HuH-7.5 (cell line): ENCODE measurements at regions not wholly inside any gene's neighbourhood (a gene's known extent, or its start where the extent isn't known, plus 50 kb on each side); places are given as distances from the start of the nearest gene placed in this dataset.
"Not testable (repeated sequence)": the region's sequence is repeated elsewhere in the genome, so short reads cannot be mapped to it uniquely, and the experiment has no call there.

Experiments used
- DNase-seq: peaks from one replicate; pipeline ENCODE4 v3.0.0; 2011; ENCODE audit warnings: low spot score

DNA sequence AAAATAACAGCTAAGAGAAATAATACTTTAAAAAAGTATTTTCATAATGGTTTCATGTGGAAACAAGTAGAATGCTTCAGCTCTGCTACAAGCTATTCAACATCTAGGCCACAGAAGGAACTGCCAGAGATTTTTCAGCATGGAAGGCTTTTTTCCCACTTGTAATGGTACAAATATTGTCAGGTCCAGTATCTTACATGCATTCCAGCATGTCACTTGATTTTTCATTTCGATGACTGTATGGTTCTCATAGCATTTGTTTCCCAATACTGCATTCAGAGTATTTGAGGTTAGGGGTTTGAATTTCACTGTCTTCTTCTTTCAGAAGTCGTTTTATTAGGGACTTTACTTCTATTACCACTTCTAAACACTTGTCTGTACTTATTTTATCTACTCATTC lies 1701.5 kb upstream of the FLRT2 start:
- no peak for DNase-seq

DNA sequence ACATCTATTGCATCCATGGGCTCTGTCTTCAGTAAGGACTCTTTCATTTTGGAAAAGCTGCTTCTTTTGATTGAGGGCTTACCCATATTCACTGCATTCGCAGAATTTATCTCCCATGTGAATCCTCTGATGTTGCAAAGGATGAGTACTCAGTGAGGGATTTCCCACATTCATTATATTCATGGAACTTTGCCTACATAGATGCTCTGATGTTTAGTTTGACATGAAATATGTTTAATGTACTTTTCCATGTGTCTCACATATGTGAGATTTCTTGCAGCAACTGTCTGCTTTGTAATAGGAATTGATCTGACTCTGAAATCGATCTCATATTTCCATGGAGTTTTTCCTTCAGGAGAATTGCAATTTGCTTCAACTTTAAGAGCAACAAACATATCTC lies 1699.6 kb upstream of the FLRT2 start:
- no peak for DNase-seq

DNA sequence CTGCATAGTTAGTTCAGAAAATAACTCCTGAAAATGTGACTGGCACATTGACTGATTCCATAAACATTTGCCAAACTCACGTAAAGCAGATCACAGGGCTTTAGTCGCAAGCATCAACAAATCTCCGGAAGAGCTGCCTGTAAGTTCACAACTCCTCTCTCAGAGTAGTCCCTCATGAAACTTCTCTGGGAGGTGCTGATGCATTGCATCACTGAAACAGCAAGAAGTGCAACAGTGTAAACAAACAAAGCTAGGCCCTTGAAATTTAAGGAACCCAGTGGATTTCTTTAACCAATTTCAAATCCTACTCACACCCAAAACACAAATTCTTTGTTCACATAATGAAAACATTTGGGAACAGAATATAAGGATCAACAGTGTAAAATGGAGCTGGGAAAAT lies 1691.7 kb upstream of the FLRT2 start:
- DNase-seq, result no peak

DNA sequence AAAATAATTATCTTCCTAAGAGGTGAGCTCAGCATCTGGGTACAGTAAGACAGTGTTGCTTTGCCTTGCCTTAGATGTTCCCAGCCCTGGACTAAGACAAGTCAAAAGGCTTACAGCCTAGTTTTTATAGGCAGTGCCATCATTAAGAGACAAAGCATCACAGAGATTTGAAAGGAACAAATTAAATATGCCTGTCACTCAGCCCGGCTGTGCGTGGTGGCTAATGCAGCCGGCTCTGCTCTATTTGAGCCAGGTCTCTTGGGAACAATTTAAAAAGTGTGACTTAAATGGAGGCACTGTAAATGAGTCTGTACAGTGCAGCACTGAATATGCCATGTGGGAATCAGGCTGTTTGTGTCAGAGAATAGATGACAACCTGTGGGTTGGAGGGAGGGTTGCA lies 1687.4 kb upstream of the FLRT2 start:
- DNase-seq, result no peak

DNA sequence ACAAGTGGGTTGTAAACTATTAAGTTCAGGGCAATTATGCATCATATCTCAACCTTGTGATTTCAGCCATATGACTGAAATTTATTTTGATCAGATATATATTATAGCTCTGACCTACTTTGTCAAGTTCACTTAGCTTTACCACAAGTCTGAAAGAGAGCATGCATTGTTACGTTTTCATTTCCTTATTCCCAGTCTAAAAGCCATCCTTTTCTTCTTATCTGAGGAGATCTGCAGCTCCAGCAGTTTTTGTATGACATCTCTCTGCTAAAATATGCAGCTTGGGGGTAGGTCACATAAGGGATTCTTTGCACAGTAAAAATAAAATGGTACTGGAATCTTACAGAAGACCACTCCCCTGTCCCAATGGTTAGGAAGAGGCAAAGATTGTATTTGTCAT lies 1682.8 kb upstream of the FLRT2 start:
- no peak for DNase-seq

DNA sequence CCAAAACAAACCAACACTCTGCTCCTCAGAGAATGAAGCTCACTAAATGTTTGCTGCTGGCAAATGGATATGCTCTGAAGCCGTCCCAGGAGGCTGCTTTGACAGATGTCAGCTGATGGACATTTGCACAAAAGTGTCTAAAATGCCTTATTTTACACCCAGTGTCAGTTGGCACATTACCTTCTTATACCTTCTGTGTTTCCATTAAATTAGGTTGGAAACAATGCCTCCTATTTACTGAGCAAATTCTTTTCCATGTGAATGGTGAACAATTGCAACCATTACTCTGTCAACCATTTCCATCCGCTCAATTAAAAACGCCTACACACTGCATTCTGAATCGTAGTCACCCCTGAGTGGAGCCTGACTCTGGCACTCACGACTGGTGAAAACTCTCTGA lies 1679.9 kb upstream of the FLRT2 start:
- no peak for DNase-seq

DNA sequence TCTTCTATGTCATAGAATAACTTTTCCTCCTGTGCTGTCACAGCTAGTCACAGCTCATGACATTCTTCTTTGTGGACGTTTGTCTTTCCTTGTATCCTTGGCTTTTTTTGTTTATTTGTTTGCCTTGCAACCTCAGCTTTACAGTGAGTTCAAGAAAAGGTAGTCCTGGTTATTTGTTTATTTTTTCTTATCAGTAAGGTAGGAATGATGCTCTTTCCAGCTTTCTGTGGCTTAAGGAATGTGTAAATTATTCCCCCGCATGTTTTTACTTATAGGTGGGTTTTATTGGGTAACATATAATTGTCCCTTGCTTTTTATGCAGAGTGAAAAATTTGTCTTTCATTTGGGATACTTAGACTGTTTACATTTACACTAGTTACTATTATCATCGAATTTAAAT lies 1673.6 kb upstream of the FLRT2 start:
- DNase-seq, result no peak

DNA sequence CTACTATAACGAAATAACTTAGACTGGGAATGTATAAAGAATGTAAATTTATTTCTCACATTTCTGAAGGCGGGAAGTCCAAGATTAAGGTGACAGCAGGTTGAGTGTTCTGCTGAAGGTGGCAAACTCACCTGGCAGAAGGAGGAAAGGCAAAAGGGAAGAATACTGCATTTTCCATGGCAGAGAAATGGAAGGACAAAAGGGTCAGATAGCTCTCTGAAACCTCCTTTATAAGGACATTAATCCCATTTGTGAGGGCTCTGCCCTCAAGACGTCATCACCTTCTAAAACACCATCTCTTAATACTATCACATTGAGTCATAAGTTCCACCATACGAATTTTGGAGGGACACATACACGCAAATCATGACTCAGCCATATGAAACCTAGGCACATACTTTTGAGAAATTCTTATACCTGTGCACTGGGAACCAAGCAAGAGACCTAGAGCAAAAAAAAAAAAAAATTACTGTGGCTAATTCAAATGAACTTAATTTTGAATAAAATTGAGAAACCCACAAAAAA lies 1669.3 kb upstream of the FLRT2 start:
- no peak for DNase-seq

DNA sequence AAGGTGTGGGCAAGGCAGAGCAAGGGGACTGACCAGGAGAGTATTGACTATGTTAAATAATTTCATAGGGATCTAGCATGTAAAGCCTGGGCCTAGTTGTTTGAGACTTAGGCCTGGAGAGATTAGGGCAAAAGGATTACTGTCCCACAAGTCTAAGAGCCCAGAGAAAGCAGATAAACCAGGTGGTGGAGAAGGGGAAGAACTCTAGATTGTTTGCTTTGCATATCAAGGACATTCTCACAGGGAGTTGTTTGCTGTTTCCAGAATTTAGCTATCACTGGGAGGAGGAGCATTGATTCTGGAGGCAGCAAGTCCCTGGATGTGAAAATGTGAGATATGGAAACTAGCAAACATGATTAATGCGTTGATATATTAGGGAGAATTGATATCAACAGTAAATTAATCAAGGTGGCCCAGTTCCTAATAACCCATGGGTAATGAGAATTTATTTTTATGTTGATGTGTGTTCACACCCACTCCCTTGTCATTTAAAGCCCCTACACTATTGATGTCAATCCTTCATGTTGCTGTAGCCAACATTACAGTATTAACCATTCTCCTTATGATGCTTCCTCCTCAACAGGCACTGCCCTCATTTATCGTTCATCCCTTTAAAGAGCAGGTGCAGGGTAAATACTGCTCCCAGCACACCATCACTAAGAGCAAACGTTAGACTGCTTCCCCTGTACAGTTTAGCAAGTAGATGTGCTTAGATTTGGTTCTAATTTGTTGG lies 1666.7 kb upstream of the FLRT2 start:
- DNase-seq, result no peak

DNA sequence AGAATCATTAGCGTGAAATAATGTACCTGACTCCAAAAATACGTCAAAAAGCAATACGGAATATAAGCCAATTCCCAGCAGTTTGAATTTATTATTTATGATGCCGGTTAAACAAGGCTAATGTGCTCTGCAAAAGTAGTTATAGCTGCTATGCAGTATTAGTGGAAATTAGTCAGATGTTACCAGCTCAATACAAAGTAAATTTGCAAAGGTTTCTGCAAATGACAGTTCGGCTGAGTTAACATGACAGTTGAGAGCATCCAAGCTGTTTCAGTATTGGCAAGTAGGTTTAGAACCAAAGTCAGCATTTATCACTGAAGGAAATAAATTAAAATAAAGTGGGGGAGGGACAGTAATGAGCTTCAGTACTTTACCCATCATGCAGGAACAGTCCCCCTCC lies 1665.8 kb upstream of the FLRT2 start:
- DNase-seq, result no peak

DNA sequence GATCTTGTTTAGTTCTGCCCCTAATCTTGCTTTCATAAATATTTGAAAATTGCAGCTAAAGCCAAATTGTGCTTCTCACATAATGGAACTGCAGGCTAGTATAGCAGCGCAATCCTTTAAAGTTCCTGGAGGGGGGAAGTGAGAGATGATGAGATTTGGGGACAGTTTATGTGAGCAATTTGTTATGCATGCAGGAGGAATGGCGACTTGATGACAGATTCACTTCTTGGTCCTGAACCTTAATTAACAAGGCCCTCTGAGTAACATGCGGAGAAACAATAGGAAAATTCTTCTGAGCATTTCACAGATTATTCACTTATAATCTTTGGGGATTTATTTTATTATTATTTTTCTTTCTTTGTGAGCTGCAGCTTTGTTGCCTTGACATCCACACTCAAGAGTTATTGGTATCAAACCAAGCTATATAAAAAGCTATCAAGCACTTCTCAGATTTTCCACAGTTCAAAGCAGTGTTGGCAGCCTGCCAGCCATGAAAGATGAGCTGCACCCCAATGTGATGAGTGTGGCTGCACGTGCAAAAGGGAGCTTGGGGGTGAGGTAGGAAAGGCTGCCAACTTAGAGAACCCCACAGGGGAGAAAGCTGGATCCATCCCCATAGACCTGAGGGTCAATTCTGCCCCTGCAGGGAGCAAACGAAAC lies 1662.2 kb upstream of the FLRT2 start:
- no peak for DNase-seq

DNA sequence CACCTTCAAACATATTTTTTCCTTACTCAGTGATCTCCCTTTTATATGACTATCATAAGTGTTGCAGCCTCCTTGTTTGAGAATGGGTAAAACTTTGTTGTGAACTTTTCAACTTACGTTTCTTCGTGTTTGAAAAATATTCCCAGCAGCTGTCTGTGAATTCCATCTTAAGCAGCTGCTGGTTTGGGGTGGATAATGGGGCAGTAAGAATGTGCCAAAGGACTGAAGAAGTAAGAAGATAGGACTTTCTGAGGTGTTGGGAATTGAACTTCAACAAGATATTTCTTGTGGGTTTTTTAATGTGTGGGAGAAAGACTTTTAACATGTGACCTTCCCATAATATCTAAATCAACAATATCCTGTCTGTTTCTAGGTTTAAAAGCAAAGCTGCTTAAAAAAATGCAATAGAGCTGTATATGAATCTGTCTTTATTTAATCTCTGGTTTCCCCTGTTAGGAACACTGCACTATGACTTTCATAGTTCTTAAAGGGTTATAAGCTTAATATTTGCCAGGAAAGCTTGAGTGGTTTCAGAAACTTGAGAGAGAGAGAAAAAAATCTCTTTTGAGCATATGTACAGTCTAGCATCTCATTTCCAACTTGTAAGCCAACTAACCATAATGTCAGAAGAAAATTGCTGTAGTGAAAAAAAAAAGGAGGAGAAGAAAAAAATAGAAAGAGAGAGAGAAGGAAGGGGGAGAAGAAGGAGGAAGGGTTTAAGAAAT lies 1659.2 kb upstream of the FLRT2 start:
- DNase-seq, result no peak

DNA sequence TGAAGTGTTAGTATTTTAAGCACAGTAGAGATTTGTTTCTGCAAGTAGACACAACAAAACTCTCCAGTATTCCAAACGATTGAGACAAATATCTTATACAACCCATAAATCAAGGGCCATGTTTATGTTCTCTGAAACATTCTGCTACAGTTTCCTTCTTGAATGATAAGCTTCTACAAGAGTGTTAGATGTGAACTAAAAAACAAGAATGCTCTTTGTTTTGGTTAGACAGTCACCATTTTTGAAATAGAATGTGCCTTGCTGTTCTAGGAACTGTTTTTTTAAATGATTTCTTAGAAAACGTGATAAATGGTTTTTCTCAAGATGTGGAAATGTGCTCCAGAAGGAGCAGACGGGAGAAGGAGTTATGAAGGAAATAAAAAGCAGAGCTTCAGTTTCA lies 1656.3 kb upstream of the FLRT2 start:
- DNase-seq, result no peak

DNA sequence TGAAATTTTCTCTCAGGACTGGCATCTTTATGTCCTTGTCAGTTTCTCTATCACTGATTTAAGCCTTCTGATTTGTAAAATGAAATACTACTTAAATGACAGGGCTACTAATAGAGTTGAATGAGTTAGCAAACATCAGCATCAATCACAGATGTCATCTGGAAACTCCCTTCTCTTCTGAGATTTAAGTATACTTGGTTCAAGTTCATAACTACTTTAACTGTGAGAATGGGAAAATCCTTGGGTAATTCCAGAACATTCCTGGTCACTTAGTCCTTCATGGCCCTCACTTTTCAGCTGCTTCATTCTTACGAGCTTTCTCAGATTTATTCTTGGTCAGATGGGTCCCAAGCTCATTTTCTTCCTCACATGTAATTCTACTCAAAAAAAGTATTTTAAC lies 1655.3 kb upstream of the FLRT2 start:
- DNase-seq, result no peak

DNA sequence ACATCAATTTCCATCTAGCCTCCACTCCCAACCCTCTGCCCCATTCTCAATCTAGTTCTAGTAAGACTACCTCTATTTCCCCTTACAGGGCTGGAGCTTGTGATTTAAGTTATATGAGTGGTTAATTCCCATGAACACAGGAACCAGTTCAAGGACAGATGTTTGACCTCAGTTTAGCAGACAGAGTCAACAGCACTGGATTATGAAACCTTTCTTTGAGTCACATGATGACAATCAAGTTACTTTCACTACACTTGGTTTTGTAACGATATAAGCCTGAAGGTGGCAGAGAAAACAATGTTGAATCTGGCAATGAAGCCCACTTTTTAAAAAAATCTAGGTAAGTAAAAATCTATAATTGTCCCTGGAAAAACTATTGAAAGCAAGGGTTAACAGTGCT lies 1646.2 kb upstream of the FLRT2 start:
- peak; percentile 3 for DNase-seq

DNA sequence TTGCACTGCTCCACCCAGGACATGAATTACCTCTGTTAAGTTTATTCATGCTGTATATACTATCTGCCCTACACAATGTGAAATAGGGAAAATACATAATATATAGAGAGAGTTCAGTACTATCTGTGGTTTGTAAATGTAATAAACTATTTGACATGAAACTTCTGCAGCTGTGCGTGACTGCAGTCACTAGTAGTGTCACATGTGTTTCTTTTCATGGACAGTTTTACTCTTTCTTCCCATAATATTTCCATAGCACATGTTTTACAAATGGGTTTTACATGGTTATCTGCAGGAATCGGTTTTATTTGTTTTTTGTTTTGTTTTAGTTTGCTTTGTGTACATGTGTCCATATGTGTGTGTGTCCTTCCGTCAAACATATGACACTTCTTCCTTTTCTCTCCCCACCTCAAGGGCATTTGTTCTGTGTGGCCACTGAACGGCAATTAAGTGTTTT lies 1644.1 kb upstream of the FLRT2 start:
- DNase-seq, result no peak

DNA sequence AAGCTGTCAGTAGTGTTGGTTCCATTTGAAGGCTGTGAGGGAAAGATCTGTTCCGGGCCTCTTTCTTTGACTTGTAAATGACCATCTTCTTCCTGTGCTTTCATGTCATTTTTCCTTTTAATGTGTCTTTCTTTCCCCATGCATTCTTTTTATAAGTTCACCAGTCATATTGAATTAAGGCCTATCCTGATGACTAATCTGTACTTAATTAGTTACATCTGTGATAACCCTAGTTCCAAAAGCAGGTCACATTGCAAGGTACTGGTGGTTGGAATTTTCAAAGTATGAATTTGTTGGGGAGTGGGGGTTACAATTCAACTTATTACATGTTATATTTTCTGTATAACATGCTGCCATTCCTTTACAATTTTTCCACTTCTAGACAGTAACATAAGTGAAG lies 1642.1 kb upstream of the FLRT2 start:
- no peak for DNase-seq

DNA sequence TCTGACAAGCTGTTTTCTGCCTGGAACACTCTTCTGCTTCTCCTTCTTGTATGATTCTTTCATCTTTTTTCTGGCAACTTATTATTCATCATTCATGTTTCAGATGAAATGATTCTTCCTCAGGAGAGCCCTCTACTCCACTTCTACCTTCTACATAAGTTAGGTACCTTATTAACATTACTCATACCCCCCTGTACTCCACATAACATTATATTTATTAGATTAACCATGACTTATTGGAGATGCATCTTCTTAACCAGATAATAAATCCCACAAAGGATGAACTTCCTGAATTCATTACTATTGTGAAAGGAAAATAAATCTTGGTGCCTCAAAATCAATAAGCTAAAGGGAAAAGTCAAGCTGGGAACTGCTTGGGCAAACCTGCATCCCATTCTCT lies 1636.5 kb upstream of the FLRT2 start:
- DNase-seq, result no peak

DNA sequence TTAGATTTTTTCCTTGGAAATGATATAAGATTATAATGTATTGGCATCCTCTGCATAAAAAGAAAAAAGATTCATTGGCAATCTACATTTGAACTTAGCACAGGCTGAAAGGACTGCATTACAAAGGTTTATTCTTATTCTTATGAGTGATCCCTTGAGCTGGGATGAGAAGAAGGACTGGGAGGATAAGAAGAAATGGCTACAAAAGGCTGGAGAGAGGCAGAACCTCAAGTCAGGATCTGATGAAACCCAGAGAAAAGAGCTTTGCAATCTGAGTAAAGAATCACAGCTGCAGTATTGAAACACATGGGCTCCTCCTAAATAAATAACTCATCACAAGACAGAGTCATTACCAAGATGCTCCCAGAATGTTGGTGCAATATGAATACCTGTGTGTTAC lies 1635.4 kb upstream of the FLRT2 start:
- DNase-seq, result no peak

DNA sequence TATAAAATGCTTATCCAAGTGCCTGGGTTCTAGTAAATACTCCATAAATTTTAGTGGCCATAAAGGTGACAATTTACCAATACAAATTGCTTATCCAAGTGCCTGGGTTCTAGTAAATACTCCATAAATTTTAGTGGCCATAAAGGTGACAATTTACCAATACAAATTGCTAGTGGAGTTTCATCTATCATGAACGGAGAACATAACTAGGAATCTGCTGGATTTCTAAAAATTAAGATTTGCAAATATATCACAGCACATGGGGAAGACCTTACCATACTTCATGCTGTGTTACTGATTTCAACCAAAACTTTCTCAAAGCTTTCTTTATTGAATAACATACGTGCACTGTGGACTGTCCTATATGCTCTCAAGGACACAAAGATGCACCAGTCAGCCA lies 1631.4 kb upstream of the FLRT2 start:
- not testable (repeated sequence) for DNase-seq

DNA sequence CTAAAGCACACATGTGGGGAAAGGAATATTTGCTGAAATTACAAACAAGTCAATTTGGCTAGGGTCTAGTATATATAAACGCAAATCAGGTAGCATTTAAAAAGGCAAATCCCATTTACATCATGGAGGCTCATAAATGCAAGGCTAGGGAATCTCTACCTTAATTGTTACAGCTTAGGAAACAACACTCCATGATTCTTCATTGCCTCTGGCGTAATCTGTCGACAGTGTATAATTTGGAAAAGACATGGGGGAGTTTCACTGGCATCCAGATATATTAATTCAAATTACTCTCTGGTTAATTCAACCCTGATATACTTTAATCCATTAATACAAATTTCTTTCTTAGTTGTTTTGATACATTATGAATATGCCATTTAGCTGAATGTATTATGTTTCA lies 1630.2 kb upstream of the FLRT2 start:
- no peak for DNase-seq

DNA sequence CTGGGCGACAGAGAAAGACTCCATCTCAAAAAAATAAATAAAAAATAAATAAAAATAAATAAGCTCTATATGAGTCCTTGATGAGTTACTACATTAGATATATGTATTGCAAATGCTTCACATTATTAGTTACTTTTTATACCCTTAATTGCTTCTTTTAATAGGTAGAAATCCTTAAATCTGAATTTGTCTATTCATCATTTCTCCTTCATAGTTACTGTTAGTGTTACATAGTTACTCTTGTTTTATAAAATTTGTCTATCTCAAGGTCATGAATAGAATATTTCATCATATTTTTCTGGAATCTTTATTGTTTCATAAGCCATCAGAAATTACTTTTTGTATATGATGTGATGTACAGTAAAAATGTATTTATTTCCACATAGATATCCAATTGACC lies 1624.8 kb upstream of the FLRT2 start:
- no peak for DNase-seq

DNA sequence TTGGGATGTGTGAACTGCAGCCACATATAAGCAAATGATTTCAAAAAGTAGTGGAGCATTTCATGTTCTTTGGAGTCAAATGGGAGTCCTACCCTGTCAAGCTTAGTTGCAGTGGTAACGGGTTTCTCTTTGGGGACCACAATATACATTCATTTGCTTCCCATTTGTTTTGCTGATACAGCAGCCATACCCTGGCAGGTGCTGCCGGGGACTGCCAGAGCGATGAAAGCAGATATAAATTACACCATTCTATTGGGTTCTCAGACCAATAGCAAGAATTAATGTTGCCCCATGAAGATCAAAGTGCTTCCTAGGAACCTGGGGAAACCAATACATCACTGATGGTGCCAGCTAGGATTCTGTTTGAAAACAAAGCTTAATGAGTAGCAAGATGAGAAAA lies 1621.5 kb upstream of the FLRT2 start:
- no peak for DNase-seq
